ENCODE measurements at regions not wholly inside any gene's neighbourhood (a gene's known extent, or its start where the extent isn't known, plus 50 kb on each side); places are given as distances from the start of the nearest gene placed in this dataset.

DNA sequence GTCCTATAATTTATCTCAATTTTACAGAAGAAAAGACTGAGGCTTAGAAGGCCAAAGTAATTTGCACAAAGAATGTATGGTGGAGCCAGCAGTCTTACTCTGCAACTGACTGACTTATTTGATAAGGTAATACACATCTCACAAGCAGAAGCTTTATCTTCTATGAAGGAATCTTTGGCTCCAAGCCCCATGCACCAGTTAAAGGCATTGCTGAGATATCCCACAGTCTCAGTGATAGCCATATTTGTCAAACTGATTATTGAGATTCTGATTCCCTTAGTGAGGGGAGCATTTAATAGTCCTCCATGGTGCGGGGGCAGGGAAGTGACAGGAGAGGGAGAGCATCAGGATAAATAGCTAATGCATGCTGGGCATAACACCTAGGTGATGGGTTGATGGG, 60.4 kb upstream of the GRIP1 start:
- TF ChIP-seq POLR2A (IDR thresholded peaks at IDR 0.05) (no peak), POLR2AphosphoS5 (IDR thresholded peaks at IDR 0.05) (no peak)
- TF ChIP-seq, protein P1, sequence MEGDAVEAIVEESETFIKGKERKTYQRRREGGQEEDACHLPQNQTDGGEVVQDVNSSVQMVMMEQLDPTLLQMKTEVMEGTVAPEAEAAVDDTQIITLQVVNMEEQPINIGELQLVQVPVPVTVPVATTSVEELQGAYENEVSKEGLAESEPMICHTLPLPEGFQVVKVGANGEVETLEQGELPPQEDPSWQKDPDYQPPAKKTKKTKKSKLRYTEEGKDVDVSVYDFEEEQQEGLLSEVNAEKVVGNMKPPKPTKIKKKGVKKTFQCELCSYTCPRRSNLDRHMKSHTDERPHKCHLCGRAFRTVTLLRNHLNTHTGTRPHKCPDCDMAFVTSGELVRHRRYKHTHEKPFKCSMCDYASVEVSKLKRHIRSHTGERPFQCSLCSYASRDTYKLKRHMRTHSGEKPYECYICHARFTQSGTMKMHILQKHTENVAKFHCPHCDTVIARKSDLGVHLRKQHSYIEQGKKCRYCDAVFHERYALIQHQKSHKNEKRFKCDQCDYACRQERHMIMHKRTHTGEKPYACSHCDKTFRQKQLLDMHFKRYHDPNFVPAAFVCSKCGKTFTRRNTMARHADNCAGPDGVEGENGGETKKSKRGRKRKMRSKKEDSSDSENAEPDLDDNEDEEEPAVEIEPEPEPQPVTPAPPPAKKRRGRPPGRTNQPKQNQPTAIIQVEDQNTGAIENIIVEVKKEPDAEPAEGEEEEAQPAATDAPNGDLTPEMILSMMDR (IDR thresholded peaks at IDR 0.05) = no peak
